Neuronal stem cell (in vitro differentiated cells): ENCODE measurements at regions not wholly inside any gene's neighbourhood (a gene's known extent, or its start where the extent isn't known, plus 50 kb on each side); places are given as distances from the start of the nearest gene placed in this dataset.

Experiments
- DNase-seq: peaks from one replicate; pipeline ENCODE4 v3.0.0-alpha.2; 2013; ENCODE audit warnings: low spot score
- H2AFZ ChIP-seq: one replicate; pipeline ENCODE4 v1.6.1; 2013; ENCODE audit warnings: mild to moderate bottlenecking, low read length, inconsistent platforms
- H2AK5ac ChIP-seq: 2 replicates; pipeline ENCODE4 v1.6.1; 2013; ENCODE audit warnings: low read depth, mild to moderate bottlenecking, inconsistent platforms, low read length, moderate library complexity, mixed read lengths
- H2BK120ac ChIP-seq: 2 replicates; pipeline ENCODE4 v1.6.1; 2013; ENCODE audit warnings: low read depth, mild to moderate bottlenecking, inconsistent platforms, low read length, moderate library complexity, mixed read lengths
- H2BK12ac ChIP-seq: one replicate; pipeline ENCODE4 v1.6.1; 2013; ENCODE audit warnings: low read length, inconsistent platforms
- H2BK15ac ChIP-seq: 2 replicates; pipeline ENCODE4 v1.6.1; 2013; ENCODE audit warnings: mild to moderate bottlenecking, low read length, inconsistent platforms, mixed read lengths
- H2BK5ac ChIP-seq: one replicate; pipeline ENCODE4 v1.6.1; 2013; ENCODE audit warnings: inconsistent platforms, mild to moderate bottlenecking, low read length, moderate library complexity
- H3K14ac ChIP-seq: one replicate; pipeline ENCODE4 v1.6.1; 2013; ENCODE audit warnings: low read length, inconsistent platforms
- H3K18ac ChIP-seq: 2 replicates; pipeline ENCODE4 v1.6.1; 2013; ENCODE audit warnings: low read length, inconsistent platforms
- H3K23ac ChIP-seq: 2 replicates; pipeline ENCODE4 v1.6.1; 2013; ENCODE audit warnings: low read depth, mild to moderate bottlenecking, mixed read lengths, low read length, inconsistent platforms; ENCODE audit not compliant: poor library complexity
- H3K27ac ChIP-seq: replicated peaks from 3 replicates; pipeline ENCODE4 v1.5.1; 2013; ENCODE audit warnings: low read length, inconsistent platforms
- H3K27me3 ChIP-seq, 3 experiments: 2 replicates each; pipeline ENCODE4 v1.6.1; 2013; ENCODE audit warnings: low read length in 3 of 3, mild to moderate bottlenecking in 2 of 3, inconsistent platforms in 1 of 3, low read depth in 1 of 3, mixed read lengths in 1 of 3, moderate library complexity in 1 of 3; ENCODE audit not compliant: control insufficient read depth in 3 of 3, insufficient read depth in 3 of 3
- H3K36me3 ChIP-seq, 2 donors: replicated peaks in 1 of 2; 2 replicates each; pipeline ENCODE4 v1.6.1; 2013; ENCODE audit warnings: low read length in 2 of 2; ENCODE audit not compliant: control insufficient read depth in 2 of 2, insufficient read depth in 2 of 2
- H3K4ac ChIP-seq: 2 replicates; pipeline ENCODE4 v1.6.1; 2013; ENCODE audit warnings: inconsistent platforms, mild to moderate bottlenecking, low read length, moderate library complexity
- H3K4me1 ChIP-seq, 2 donors: 1 replicate in 1 of 2; 2 replicates in 1 of 2; pipeline ENCODE4 v1.6.1; 2013; ENCODE audit warnings: low read length in 2 of 2, low read depth in 1 of 2; ENCODE audit not compliant: control insufficient read depth in 2 of 2, insufficient read depth in 1 of 2
- H3K4me2 ChIP-seq: one replicate; pipeline ENCODE4 v1.6.1; 2013; ENCODE audit warnings: mild to moderate bottlenecking, low read length, inconsistent platforms; ENCODE audit not compliant: insufficient read depth, poor library complexity, severe bottlenecking
- H3K4me3 ChIP-seq, 2 donors: 2 replicates each; pipeline ENCODE4 v1.5.1; 2013; ENCODE audit warnings: low read length in 2 of 2, mild to moderate bottlenecking in 2 of 2, inconsistent platforms in 1 of 2, moderate library complexity in 1 of 2
- H3K79me1 ChIP-seq: one replicate; pipeline ENCODE4 v1.6.1; 2013; ENCODE audit warnings: low read depth, mild to moderate bottlenecking, inconsistent platforms, low read length, moderate library complexity
- H3K9ac ChIP-seq: one replicate; pipeline ENCODE4 v1.6.1; 2013; ENCODE audit warnings: mild to moderate bottlenecking, low read depth, low read length, inconsistent platforms; ENCODE audit not compliant: poor library complexity
- H3K9me3 ChIP-seq, 2 donors: replicated peaks in 1 of 2; 2 replicates each; pipeline versions ENCODE3 to v1.6.1; 2013; ENCODE audit warnings: low read length in 2 of 2, mild to moderate bottlenecking in 2 of 2, inconsistent platforms in 1 of 2, low read depth in 1 of 2, mixed read lengths in 1 of 2, moderate library complexity in 1 of 2; ENCODE audit not compliant: control insufficient read depth in 2 of 2, insufficient read depth in 1 of 2
- H4K8ac ChIP-seq: one replicate; pipeline ENCODE4 v1.6.1; 2013; ENCODE audit warnings: low read depth, mild to moderate bottlenecking, inconsistent platforms, low read length, moderate library complexity
- H4K91ac ChIP-seq: one replicate; pipeline ENCODE4 v1.6.1; 2013; ENCODE audit warnings: low read length, low read depth, mild to moderate bottlenecking, inconsistent platforms; ENCODE audit not compliant: poor library complexity
- WGBS, 2 donors: extraction: QIAGEN DNeasy Blood & Tissue Kit; methylation state at CpG; one replicate each; pipeline ENCODE4 v1.1.7; 2013; ENCODE audit warnings: missing lambda C conversion rate in 2 of 2, mixed read lengths in 1 of 2; ENCODE audit not compliant: insufficient read length in 2 of 2, insufficient replicate concordance in 1 of 2; ENCODE audit errors: extremely low coverage in 2 of 2; 5-methylcytosine and 5-hydroxymethylcytosine counted together

DNA sequence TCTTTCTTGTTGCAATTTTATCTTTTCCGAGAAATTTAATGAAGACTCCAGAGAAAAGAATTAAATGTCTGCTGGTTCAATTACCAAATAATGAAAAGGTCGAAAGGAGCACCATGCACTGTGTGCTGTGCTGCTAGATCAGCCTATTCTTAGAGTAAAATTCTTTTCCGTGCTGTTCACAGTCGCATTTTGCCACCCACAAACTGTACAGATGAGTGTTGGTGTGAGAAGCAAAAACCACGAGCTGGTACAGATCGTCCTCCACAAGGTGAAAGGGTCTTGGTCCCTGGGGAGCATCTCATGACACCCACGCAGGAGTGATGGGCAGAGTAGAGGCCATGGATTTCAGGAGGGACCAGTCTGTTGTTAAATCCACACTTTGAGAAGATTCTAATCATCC is 143.8 kb upstream of the PUM3 start:
- no peak for DNase-seq
- Histone ChIP-seq H2BK12ac (no peak overlapping the region), H3K36me3 (no peaks in the 10 kb centered on the region), H3K9me3 (no peaks in the 10 kb centered on the region), H2AK5ac (no peak overlapping the region), H3K4me1 (no peaks in the 10 kb centered on the region), H2BK120ac (no peak overlapping the region), H2AFZ (no peak overlapping the region), H3K79me1 (no peaks in the 10 kb centered on the region), H4K91ac (no peak overlapping the region), H3K9ac (no peak overlapping the region), H3K4ac (no peak overlapping the region), H4K8ac (no peak overlapping the region), H3K23ac (no peak overlapping the region), H3K4me2 (no peak overlapping the region), H2BK5ac (no peak overlapping the region), H3K27ac (no peak overlapping the region), H3K4me3 (no peak overlapping the region), H3K14ac (no peak overlapping the region), H2BK15ac (no peak overlapping the region), H3K18ac (no peak overlapping the region), H3K27me3 (peaks cover 0 to 3% (median 0%) of the 10 kb centered on the region in 3 experiments)
- no CpG with 5 or more reads among the region's 7 CpGs for WGBS, 2 donors

DNA sequence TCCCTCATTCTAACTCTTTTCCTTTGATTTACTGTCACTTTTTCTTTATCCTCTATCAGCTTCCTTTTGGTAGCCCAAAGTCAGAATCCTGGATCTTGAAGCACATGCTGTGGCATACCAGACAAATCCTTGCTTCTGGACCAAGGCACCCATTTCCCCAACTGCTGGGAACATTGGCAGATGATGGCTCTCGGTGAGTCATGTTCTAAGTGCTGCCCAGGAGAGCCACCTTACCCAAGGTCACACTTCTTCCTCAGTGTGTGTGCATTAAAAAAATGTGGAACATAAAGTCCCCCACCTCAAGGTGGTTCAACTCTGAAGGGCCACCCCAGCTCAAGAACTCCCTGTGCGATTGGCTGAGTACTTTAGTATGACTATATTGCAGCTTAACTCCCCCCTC is 141.4 kb upstream of the PUM3 start:
- H3K27me3 ChIP-seq = peaks cover 0 to 3% (median 0%) of the 10 kb centered on the region in 3 experiments

DNA sequence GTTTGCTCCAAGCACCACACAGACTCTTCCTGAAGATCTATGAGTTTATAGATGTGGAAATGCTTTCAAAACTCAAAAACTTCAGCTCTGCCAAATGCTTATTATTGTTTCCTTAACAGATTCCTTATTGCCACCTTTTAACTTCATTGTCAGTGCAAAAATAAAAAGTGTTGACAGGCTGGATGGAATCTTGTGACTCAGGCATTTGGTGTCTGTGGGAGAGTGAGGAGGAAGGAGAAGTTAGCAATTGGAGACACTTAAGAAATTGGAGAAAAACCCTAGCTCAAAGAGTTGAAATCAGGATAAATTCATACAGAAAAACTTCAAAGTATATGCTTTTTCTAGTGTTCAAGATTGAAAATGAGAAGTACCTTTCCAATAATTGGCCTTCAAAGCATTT is 140.6 kb upstream of the PUM3 start:
- H3K23ac ChIP-seq = no peak overlapping the region
- no peak overlapping the region for H4K8ac ChIP-seq
- no peak overlapping the region for H3K4ac ChIP-seq
- no peak overlapping the region for H3K18ac ChIP-seq
- H3K14ac ChIP-seq = no peak overlapping the region
- H4K91ac ChIP-seq = no peak overlapping the region
- no peak overlapping the region for H3K4me2 ChIP-seq
- no peaks in the 10 kb centered on the region for H3K4me1 ChIP-seq
- H2AK5ac ChIP-seq = no peak overlapping the region
- no peak overlapping the region for H2BK12ac ChIP-seq
- no peak overlapping the region for H2AFZ ChIP-seq
- no peak overlapping the region for H3K9ac ChIP-seq
- no peak overlapping the region for H3K4me3 ChIP-seq
- no peaks in the 10 kb centered on the region for H3K36me3 ChIP-seq
- no peak overlapping the region for H2BK120ac ChIP-seq
- H3K27me3 ChIP-seq = peaks cover 0 to 3% (median 0%) of the 10 kb centered on the region in 3 experiments
- no peak overlapping the region for H2BK5ac ChIP-seq
- no peaks in the 10 kb centered on the region for H3K9me3 ChIP-seq
- H2BK15ac ChIP-seq = no peak overlapping the region
- no peak overlapping the region for H3K27ac ChIP-seq
- no peak for DNase-seq
- no peaks in the 10 kb centered on the region for H3K79me1 ChIP-seq

More for the DNA sequence above, 141.4 kb upstream of the PUM3 start:
- Histone ChIP-seq H3K27ac (no peak overlapping the region), H2AK5ac (no peak overlapping the region), H3K4ac (no peak overlapping the region), H3K79me1 (no peaks in the 10 kb centered on the region), H3K23ac (no peak overlapping the region), H3K9ac (no peak overlapping the region), H4K91ac (no peak overlapping the region), H3K36me3 (no peaks in the 10 kb centered on the region), H2BK120ac (no peak overlapping the region), H2BK15ac (no peak overlapping the region), H2BK12ac (no peak overlapping the region), H3K4me1 (no peaks in the 10 kb centered on the region), H3K4me2 (no peak overlapping the region), H2BK5ac (no peak overlapping the region), H2AFZ (no peak overlapping the region), H3K4me3 (no peak overlapping the region), H3K18ac (no peak overlapping the region), H3K14ac (no peak overlapping the region), H4K8ac (no peak overlapping the region), H3K9me3 (no peaks in the 10 kb centered on the region)
- no peak for DNase-seq
- WGBS, 2 donors = no CpG with 5 or more reads among the region's 2 CpGs

DNA sequence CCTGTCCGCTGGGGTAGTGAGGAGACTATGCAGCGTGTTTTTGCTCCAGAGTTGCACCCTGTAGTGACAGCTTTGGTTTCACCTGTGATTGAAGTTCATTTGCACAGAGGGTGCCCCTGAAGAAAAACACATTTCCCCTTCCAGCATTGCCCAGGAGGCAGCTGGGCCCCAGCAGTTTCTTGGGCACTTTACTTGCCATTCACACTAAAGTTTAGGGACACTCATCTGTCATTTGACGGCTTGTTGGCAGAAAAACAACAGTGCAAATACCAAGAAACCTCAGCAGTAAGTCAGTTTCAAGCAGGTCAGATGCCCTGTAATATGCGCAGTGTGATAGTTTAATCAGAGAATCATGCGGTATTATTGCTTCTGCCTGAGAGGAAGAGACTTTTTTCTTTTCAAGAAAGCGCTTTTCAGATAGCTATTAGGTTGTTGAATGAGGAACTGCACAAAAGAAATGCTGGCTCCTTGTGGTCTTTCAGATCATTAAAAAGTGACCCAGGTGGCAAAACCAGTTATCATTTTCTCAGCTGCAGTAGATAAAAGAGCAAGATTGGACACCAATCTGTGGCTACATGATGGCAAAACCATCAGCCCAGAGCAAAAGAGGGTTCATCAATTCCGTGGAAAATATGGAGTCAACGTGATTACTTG is 136.2 kb upstream of the PUM3 start:
- Histone ChIP-seq H3K9me3 (no peaks in the 10 kb centered on the region), H2BK15ac (no peak overlapping the region), H3K27ac (no peak overlapping the region), H4K8ac (no peak overlapping the region), H2BK12ac (no peak overlapping the region), H3K4me2 (no peak overlapping the region), H3K27me3 (peaks cover 0 to 3% (median 0%) of the 10 kb centered on the region in 3 experiments), H3K23ac (no peak overlapping the region), H4K91ac (no peak overlapping the region), H3K79me1 (no peaks in the 10 kb centered on the region), H3K4me1 (no peaks in the 10 kb centered on the region), H3K9ac (no peak overlapping the region), H3K14ac (no peak overlapping the region), H2BK120ac (no peak overlapping the region), H2BK5ac (no peak overlapping the region), H3K4me3 (no peak overlapping the region), H3K18ac (no peak overlapping the region), H3K36me3 (no peaks in the 10 kb centered on the region), H3K4ac (no peak overlapping the region), H2AK5ac (no peak overlapping the region), H2AFZ (no peak overlapping the region)
- no CpG with 5 or more reads among the region's 8 CpGs for WGBS, 2 donors
- no peak for DNase-seq
